RWPE1 (cell line): ENCODE measurements at regions not wholly inside any gene's neighbourhood (a gene's known extent, or its start where the extent isn't known, plus 50 kb on each side); places are given as distances from the start of the nearest gene placed in this dataset.

Experiments used
- CTCF ChIA-PET: fragments of 350-600 bp; sonication (Branson Sonifier 250); formaldehyde crosslinking; extraction: SDS; loops from one replicate; lab custom pipeline; 2021; lab: Yijun Ruan, JAX
- POLR2A ChIA-PET: fragments of 400-600 bp; formaldehyde crosslinking; extraction: SDS; loops from one replicate; lab custom pipeline; 2020; ENCODE audit warnings: antibody characterized with exemption; ENCODE audit not compliant: low non-redundant PET; lab: Yijun Ruan, JAX
- DNase-seq: peaks from one replicate; pipeline ENCODE4 v3.0.0; 2012; ENCODE audit warnings: low spot score
- H3K27ac ChIP-seq: fragments of 450-650 bp; 2 replicates; pipeline ENCODE4 v1.5.1; 2017
- TF ChIP-seq, protein P1 (sequence below): fragments of 450-650 bp; conservative IDR thresholded peaks from 2 replicates; pipeline ENCODE4 v1.5.1; 2017; ENCODE audit warnings: low read depth, mild to moderate bottlenecking

DNA sequence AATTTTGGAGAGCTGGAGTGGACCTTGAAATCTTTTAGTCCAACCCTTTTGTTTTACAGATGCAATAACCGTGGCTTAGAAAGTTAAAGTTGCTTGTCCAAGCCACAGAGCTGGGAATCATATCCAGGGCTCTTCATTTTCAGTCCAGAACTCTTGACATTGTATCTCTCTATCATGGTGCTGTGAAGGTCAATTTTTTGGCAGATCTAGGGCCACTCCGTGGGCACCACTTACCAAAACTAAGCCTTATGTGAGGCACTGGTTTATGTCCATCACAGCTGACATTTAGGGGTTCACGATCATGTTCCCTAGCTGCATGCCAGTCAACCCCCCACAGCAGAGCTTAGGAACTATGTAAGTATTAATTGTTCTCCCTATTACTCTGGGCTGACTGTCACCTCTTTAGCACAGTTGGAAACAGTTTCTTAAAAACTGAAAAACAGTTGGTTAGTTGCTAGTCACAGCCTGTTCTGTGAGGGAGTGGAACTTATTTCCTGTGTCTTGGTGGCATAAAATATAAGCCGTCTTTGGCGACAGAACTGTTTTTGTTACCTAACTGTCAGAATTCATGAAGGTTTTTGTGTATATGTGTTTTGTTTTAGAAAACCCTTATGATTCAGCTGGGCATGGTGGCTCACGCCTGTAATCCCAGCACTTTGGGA, 189.6 kb upstream of the UMPS start:
- ChIA-PET POLR2A (no interaction called here), CTCF (interaction anchor here (0.7 to 3.3 kb wide), 2 partner anchors 10 to 27 kb away, joined by 3 to 17 read pairs; no protein-coding TSS in a partner anchor)
- no peak overlapping the region for H3K27ac ChIP-seq
- DNase-seq, result no peak
- TF ChIP-seq, protein P1, sequence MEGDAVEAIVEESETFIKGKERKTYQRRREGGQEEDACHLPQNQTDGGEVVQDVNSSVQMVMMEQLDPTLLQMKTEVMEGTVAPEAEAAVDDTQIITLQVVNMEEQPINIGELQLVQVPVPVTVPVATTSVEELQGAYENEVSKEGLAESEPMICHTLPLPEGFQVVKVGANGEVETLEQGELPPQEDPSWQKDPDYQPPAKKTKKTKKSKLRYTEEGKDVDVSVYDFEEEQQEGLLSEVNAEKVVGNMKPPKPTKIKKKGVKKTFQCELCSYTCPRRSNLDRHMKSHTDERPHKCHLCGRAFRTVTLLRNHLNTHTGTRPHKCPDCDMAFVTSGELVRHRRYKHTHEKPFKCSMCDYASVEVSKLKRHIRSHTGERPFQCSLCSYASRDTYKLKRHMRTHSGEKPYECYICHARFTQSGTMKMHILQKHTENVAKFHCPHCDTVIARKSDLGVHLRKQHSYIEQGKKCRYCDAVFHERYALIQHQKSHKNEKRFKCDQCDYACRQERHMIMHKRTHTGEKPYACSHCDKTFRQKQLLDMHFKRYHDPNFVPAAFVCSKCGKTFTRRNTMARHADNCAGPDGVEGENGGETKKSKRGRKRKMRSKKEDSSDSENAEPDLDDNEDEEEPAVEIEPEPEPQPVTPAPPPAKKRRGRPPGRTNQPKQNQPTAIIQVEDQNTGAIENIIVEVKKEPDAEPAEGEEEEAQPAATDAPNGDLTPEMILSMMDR, result no peak

DNA sequence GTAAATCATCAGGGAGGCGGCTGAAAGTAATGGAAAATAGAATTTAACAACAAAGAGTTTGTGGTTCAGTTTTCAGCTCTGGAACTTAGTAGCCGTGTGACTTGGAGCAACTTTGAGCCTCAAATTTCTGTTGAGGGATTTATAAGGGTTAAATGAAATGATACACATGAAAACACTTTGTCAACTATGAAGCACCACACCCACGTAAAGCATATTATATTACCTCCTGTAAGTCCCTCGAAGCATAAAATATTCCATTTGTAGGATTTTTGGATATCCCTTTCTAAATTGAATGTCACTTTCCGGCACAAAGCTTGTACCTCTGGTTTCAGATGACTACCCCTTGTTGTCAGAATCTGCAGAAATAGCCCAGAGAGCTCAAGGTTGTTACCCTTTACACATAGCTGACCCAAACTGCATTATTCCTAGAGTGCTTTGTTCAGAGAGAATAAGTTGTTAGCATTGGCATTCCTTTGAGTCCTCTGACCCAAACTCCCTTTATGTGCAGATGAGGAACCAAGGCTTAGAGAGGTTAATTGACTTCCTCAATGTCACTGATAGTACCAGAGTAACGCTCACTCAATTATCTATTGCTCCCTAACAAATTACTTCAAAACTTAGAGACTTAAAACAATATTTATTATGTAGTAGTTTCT, 187.9 kb upstream of the UMPS start:
- TF ChIP-seq, protein P1, result no peak
- H3K27ac ChIP-seq, result no peak overlapping the region
- ChIA-PET CTCF (interaction anchor here (3.3 kb wide), 1 partner anchor 8 kb away, joined by 17 read pairs; no protein-coding TSS in a partner anchor), POLR2A (no interaction called here)
- DNase-seq, result no peak

DNA sequence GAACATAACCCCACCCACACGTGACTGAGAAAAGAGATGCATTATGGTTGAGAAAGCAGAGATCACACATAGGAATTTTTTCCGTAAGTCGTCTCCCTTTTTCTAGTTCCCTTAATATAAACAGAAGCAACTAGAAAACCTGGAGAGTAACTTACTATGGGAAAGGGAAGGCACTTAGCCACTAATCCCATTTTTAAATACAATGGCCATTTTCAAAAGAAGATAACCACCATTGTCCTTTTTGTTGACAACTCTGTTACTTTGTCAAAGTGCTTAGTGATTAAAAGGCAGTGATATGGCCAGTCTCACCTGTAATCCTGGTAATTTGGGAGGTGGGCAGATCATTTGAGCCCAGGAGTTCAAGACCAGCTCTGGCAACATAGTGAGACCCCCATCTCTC, 184.4 kb upstream of the UMPS start:
- ChIA-PET CTCF (interaction anchor here (0.7 kb wide), 1 partner anchor 206 kb away, joined by 3 read pairs; no protein-coding TSS in a partner anchor), POLR2A (no interaction called here)
- TF ChIP-seq, protein P1, result no peak
- no peak overlapping the region for H3K27ac ChIP-seq
- no peak for DNase-seq

DNA sequence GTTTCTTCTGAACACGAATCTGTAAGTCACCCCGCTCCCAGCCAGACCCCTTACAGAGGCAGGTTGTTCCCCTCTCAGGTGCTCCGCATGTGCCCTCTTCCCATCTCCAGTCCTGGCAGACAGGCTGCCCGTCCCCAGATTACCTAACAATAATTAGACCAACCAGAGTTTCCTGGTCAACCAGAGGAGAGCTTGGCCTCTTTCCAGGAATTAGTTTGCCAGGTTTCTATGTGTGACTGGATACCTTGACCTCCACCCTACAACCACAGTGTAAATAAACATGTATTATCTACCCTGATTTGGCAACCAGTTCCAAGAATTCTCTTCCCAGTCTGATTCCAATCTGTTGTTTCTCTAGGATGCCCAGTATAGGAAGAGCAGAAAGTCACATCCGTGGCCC, 178.0 kb upstream of the UMPS start:
- POLR2A ChIA-PET, result no interaction called here
- no peak overlapping the region for H3K27ac ChIP-seq
- TF ChIP-seq, protein P1, result no peak
- CTCF ChIA-PET, result interaction anchor here (0.5 kb wide), 1 partner anchor 42 kb away, joined by 3 read pairs; no protein-coding TSS in a partner anchor
- peak; percentile 26 for DNase-seq

GRCh38 chr3:124553178-124553577, 177.1 kb upstream of the UMPS start:
- H3K27ac ChIP-seq, result no peak overlapping the region
- ChIA-PET POLR2A (no interaction called here), CTCF (interaction anchor here (0.6 kb wide), 1 partner anchor 348 kb away, joined by 3 read pairs; no protein-coding TSS in a partner anchor)

GRCh38 chr3:124556636-124557035, 173.6 kb upstream of the UMPS start:
- TF ChIP-seq, protein P1, result no peak
- ChIA-PET POLR2A (no interaction called here), CTCF (interaction anchor here (0.6 to 0.7 kb wide), 2 partner anchors 8 to 176 kb away, joined by 3 to 5 read pairs; no protein-coding TSS in a partner anchor)
- no peak overlapping the region for H3K27ac ChIP-seq
- DNase-seq, result no peak

More at GRCh38 chr3:124553178-124553577, 177.1 kb upstream of the UMPS start:
- TF ChIP-seq, protein P1, result no peak
- DNase-seq, result no peak
